ENCODE measurements at regions not wholly inside any gene's neighbourhood (a gene's known extent, or its start where the extent isn't known, plus 50 kb on each side); places are given as distances from the start of the nearest gene placed in this dataset.

GRCh38 chr22:19586922-19587684 is 62.9 kb upstream of the CLDN5 start:
- CTCF ChIA-PET = no interaction called here
- Histone ChIP-seq H3K9me3 (ENCODE audit: control insufficient read depth, insufficient read depth, low read length) (no peaks in the 10 kb centered on the region; the same call in 1 of the 2 replicates), H3K27me3 (ENCODE audit: control insufficient read depth, insufficient read depth, low read length) (peaks cover 12% of the 10 kb centered on the region), H3K27ac (ENCODE audit: low read depth, low read length) (no peak overlapping the region), H3K4me3 (ENCODE audit: low read depth, low read length) (no peak overlapping the region)
- no peak for TF ChIP-seq CTCF (IDR thresholded peaks at IDR 0.05; ENCODE audit: low read depth, low read length)
- POLR2A ChIA-PET = no interaction called here
- DNase-seq (ENCODE audit: low read depth, low spot score) = no peak

GRCh38 chr22:19590696-19591095 is 66.5 kb upstream of the CLDN5 start:
- Histone ChIP-seq H3K9me3 (ENCODE audit: control insufficient read depth, insufficient read depth, low read length) (no peaks in the 10 kb centered on the region), H3K4me3 (ENCODE audit: low read depth, low read length) (no peak overlapping the region), H3K27ac (ENCODE audit: low read depth, low read length) (no peak overlapping the region), H3K27me3 (ENCODE audit: control insufficient read depth, insufficient read depth, low read length) (peaks cover 9% of the 10 kb centered on the region)
- no peak for TF ChIP-seq CTCF (IDR thresholded peaks at IDR 0.05; ENCODE audit: low read depth, low read length)
- ChIA-PET POLR2A (no interaction called here), CTCF (no interaction called here)
- DNase-seq (ENCODE audit: low read depth, low spot score) = no peak

- no peak for TF ChIP-seq CTCF (IDR thresholded peaks at IDR 0.05; ENCODE audit: low read depth, low read length)
- Histone ChIP-seq H3K9me3 (ENCODE audit: control insufficient read depth, insufficient read depth, low read length) (no peaks in the 10 kb centered on the region; the same call in 1 of the 2 replicates), H3K27ac (ENCODE audit: low read depth, low read length) (no peak overlapping the region), H3K27me3 (ENCODE audit: control insufficient read depth, insufficient read depth, low read length) (peaks cover 9% of the 10 kb centered on the region), H3K4me3 (ENCODE audit: low read depth, low read length) (no peak overlapping the region)
- ChIA-PET POLR2A (no interaction called here), CTCF (no interaction called here)
- no peak for DNase-seq (ENCODE audit: low read depth, low spot score)
Observed at GRCh38 chr22:19591568-19591967, 67.4 kb upstream of the CLDN5 start.

GRCh38 chr22:19592464-19592863 is 68.3 kb upstream of the CLDN5 start:
- CTCF ChIA-PET = no interaction called here
- Histone ChIP-seq H3K27me3 (ENCODE audit: control insufficient read depth, insufficient read depth, low read length) (peaks cover 3% of the 10 kb centered on the region), H3K9me3 (ENCODE audit: control insufficient read depth, insufficient read depth, low read length) (no peaks in the 10 kb centered on the region; the same call in 1 of the 2 replicates), H3K4me3 (ENCODE audit: low read depth, low read length) (no peak overlapping the region), H3K27ac (ENCODE audit: low read depth, low read length) (no peak overlapping the region)
- no peak for TF ChIP-seq CTCF (IDR thresholded peaks at IDR 0.05; ENCODE audit: low read depth, low read length)
- no peak for DNase-seq (ENCODE audit: low read depth, low spot score)
- POLR2A ChIA-PET = no interaction called here

- Histone ChIP-seq H3K9me3 (ENCODE audit: control insufficient read depth, insufficient read depth, low read length) (no peaks in the 10 kb centered on the region; the same call in 1 of the 2 replicates), H3K4me3 (ENCODE audit: low read depth, low read length) (no peak overlapping the region), H3K27me3 (ENCODE audit: control insufficient read depth, insufficient read depth, low read length) (peaks cover 5% of the 10 kb centered on the region), H3K27ac (ENCODE audit: low read depth, low read length) (no peak overlapping the region)
- no peak for DNase-seq (ENCODE audit: low read depth, low spot score)
- CTCF ChIA-PET = no interaction called here
- no peak for TF ChIP-seq CTCF (IDR thresholded peaks at IDR 0.05; ENCODE audit: low read depth, low read length)
- POLR2A ChIA-PET = no interaction called here
Observed at GRCh38 chr22:19593991-19594569, 69.9 kb upstream of the CLDN5 start.

All from AG04450 (cell line).